ENCODE measurements at regions not wholly inside any gene's neighbourhood (a gene's known extent, or its start where the extent isn't known, plus 50 kb on each side); places are given as distances from the start of the nearest gene placed in this dataset.

DNA sequence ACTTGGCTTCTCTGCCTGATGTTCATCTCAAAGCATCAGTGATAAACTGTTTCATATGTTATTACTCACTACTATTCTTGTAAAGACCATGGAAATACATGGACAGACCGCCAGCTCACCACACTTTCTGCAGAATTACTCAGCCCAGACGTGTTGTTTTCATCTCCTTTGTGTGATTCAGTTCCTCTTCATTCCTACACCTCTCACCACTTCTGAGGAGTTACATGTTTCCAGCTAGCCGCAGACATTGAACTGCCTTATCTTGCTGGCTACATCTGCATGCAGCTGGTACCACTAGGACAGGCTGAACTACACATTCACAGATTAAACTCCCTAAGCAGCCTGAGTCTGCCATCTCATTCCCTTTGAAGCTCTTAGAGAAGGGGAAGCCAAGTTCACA lies 443.2 kb upstream of the FGF16 start:
- H3T11ph ChIP-seq (ENCODE audit: low read length), result no peak overlapping the region
- no peak overlapping the region for H2BK12ac ChIP-seq (ENCODE audit: insufficient read length, low read depth, low read length)
- no CpG with 5 or more reads among the region's 3 CpGs for WGBS (ENCODE audit: extremely low coverage, insufficient read length, low lambda C conversion rate)
- H3K36me3 Mint-ChIP-seq (ENCODE audit: insufficient read depth in 1 of 3, low read depth in 3 of 3), result peaks cover 4 to 10% (median 5%) of the 10 kb centered on the region in 3 experiments; a peak in 5 of 7 replicates
- no peaks in the 10 kb centered on the region for H3K23me2 ChIP-seq (ENCODE audit: insufficient read length, low read depth, low read length, poor library complexity, severe bottlenecking)
- no peak overlapping the region for H4K8ac ChIP-seq (replicated peaks; ENCODE audit: insufficient read length, low read depth, low read length)
- H3K4me3 Mint-ChIP-seq, result no peak overlapping the region
- H2AK5ac ChIP-seq (ENCODE audit: insufficient read length, low read length), result no peak overlapping the region
- H4K5ac ChIP-seq (ENCODE audit: insufficient read length, low read depth, low read length), result no peak overlapping the region
- no peaks in the 10 kb centered on the region for H3K27me3 Mint-ChIP-seq (ENCODE audit: low read depth)
- no peaks in the 10 kb centered on the region for H4K20me1 ChIP-seq (ENCODE audit: control insufficient read depth, insufficient read depth, insufficient read length)
- no peak overlapping the region for H3K4me2 ChIP-seq (ENCODE audit: insufficient read depth, insufficient read length, low read length)
- no peaks in the 10 kb centered on the region for H3K79me2 ChIP-seq (ENCODE audit: insufficient read depth, low read length)
- no peak for DNase-seq
- H3K18ac ChIP-seq (ENCODE audit: insufficient read length, low read depth, low read length), result no peak overlapping the region
- no peak overlapping the region for H2AFZ ChIP-seq (ENCODE audit: low read length)
- no peaks in the 10 kb centered on the region for H3K4me1 Mint-ChIP-seq
- no peaks in the 10 kb centered on the region for H3K27me3 ChIP-seq (ENCODE audit: insufficient read depth, low read length)
- no peak overlapping the region for H3K27ac ChIP-seq (ENCODE audit: insufficient read length, low read depth, low read length)
- H3K14ac ChIP-seq (ENCODE audit: insufficient read depth, low read length), result no peak overlapping the region
- H2BK15ac ChIP-seq (ENCODE audit: low read depth, low read length), result no peak overlapping the region
- H3K4me1 ChIP-seq (ENCODE audit: insufficient read depth, low read length), result no peaks in the 10 kb centered on the region
- H3K9ac ChIP-seq (ENCODE audit: extremely low read depth, insufficient read length, low read length), result no peak overlapping the region
- no peak overlapping the region for H3K4ac ChIP-seq (ENCODE audit: low read depth, low read length)
- no peak overlapping the region for H3K27ac Mint-ChIP-seq
- TF ChIP-seq, protein P1, sequence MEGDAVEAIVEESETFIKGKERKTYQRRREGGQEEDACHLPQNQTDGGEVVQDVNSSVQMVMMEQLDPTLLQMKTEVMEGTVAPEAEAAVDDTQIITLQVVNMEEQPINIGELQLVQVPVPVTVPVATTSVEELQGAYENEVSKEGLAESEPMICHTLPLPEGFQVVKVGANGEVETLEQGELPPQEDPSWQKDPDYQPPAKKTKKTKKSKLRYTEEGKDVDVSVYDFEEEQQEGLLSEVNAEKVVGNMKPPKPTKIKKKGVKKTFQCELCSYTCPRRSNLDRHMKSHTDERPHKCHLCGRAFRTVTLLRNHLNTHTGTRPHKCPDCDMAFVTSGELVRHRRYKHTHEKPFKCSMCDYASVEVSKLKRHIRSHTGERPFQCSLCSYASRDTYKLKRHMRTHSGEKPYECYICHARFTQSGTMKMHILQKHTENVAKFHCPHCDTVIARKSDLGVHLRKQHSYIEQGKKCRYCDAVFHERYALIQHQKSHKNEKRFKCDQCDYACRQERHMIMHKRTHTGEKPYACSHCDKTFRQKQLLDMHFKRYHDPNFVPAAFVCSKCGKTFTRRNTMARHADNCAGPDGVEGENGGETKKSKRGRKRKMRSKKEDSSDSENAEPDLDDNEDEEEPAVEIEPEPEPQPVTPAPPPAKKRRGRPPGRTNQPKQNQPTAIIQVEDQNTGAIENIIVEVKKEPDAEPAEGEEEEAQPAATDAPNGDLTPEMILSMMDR (conservative IDR thresholded peaks at IDR 0.05), result no peak
- H2BK20ac ChIP-seq (ENCODE audit: low read depth, low read length, poor library complexity, severe bottlenecking), result no peak overlapping the region
- no peak overlapping the region for H2BK120ac ChIP-seq (ENCODE audit: low read depth, low read length, poor library complexity, severe bottlenecking)
- H3K9me3 ChIP-seq (ENCODE audit: control insufficient read depth, low read depth, low read length), result peaks cover 22% of the 10 kb centered on the region
- H2BK5ac ChIP-seq (ENCODE audit: insufficient read length, low read length), result no peak overlapping the region
- no peak overlapping the region for H4K91ac ChIP-seq (ENCODE audit: insufficient read length, low read depth, low read length)
- no peaks in the 10 kb centered on the region for H3K79me1 ChIP-seq (ENCODE audit: insufficient read depth, low read depth, low read length, poor library complexity, severe bottlenecking)
- peaks cover 69 to 85% of the 10 kb centered on the region in 2 experiments for H3K9me3 Mint-ChIP-seq
- H3K23ac ChIP-seq (ENCODE audit: insufficient read length, low read depth, low read length), result no peak overlapping the region
- H3K56ac ChIP-seq (ENCODE audit: insufficient read length, low read depth, low read length), result no peak overlapping the region

All from H9 (cell line).